Hepatocyte (in vitro differentiated cells): ENCODE measurements at regions not wholly inside any gene's neighbourhood (a gene's known extent, or its start where the extent isn't known, plus 50 kb on each side); places are given as distances from the start of the nearest gene placed in this dataset.

Experiments
- EZH2 ChIP-seq: fragments of 200-600 bp; sonication (generic); IDR thresholded peaks from 2 replicates; pipeline ENCODE4 v1.6.1; 2016; ENCODE audit warnings: antibody characterized with exemption, mild to moderate bottlenecking, borderline replicate concordance
- TF ChIP-seq, protein P1 (sequence below): fragments of 200-600 bp; sonication (generic); IDR thresholded peaks from 2 replicates; pipeline ENCODE4 v1.5.1; 2016; ENCODE audit warnings: antibody characterized with exemption, mild to moderate bottlenecking; ENCODE audit not compliant: poor library complexity

GRCh38 chr5:6006838-6007314, 371.5 kb downstream of the MED10 start:
- TF ChIP-seq, protein P1, sequence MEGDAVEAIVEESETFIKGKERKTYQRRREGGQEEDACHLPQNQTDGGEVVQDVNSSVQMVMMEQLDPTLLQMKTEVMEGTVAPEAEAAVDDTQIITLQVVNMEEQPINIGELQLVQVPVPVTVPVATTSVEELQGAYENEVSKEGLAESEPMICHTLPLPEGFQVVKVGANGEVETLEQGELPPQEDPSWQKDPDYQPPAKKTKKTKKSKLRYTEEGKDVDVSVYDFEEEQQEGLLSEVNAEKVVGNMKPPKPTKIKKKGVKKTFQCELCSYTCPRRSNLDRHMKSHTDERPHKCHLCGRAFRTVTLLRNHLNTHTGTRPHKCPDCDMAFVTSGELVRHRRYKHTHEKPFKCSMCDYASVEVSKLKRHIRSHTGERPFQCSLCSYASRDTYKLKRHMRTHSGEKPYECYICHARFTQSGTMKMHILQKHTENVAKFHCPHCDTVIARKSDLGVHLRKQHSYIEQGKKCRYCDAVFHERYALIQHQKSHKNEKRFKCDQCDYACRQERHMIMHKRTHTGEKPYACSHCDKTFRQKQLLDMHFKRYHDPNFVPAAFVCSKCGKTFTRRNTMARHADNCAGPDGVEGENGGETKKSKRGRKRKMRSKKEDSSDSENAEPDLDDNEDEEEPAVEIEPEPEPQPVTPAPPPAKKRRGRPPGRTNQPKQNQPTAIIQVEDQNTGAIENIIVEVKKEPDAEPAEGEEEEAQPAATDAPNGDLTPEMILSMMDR: no peak
- TF ChIP-seq EZH2: no peak
